ENCODE measurements at regions not wholly inside any gene's neighbourhood (a gene's known extent, or its start where the extent isn't known, plus 50 kb on each side); places are given as distances from the start of the nearest gene placed in this dataset.

DNA sequence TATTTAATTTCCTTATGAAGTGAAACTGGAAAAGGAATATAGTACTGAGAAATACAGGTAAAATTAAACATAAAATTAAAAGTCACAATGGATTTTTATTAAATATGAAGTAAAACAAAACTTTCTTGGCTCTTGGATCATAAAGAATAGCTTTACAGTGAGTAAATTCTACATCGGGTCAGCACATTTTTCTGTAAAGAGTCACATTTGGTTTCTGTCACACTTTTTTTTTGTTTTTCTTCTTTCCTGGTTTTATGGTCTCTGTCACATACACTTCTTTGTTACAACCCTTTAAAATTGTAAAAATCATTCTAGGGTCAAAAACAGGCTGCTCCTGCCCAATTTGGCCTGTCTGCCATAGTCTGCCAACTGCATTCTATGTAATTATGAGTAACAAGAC is 254.4 kb upstream of the POU3F2 start:
- no peak for DNase-seq

DNA sequence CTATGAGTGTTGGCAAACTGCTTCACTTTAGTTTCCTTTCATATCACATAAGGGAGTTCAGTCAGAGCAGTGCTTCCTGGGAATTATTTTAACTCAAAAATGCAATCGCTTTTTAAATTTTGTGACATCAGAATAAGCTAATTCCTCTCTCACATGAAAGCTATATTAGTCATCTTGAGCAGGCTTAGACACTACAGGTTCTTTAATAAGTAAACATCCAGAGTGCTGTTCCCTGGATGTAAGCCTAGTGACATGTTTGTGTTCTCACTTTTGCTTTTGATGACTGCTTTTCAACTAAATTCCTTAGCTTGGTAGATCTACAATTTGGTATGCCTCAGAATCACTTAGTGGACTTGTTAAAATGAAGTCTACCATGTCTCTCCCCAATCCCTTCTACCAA is 252.7 kb upstream of the POU3F2 start:
- DNase-seq = no peak

GRCh38 chr6:98583506-98583905 is 250.9 kb upstream of the POU3F2 start:
- DNase-seq = no peak

DNA sequence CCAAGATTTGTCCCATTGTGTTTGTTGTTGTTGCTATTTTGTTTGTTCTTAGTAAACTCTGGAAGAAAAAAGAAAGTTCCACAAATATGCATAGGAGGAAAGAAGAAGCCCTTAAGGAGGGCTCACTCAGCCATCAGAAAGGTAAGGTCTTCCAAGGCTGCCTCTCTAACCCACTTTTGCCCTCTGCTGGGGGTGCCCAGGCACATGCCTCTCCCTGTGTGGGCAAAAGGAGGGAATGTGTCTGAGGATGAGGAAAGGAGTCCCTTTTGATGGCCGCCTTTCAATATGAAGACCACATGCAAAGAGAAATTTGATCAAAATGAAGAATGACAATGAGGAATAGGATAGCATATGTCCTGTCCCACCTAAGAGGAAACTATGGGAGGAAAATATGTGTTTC is 248.2 kb upstream of the POU3F2 start:
- DNase-seq = no peak

- no peak for DNase-seq
Measured at GRCh38 chr6:98587555-98587954, 246.8 kb upstream of the POU3F2 start.

GRCh38 chr6:98589536-98589935 is 244.8 kb upstream of the POU3F2 start:
- no peak for DNase-seq

GRCh38 chr6:98590136-98590681 is 244.2 kb upstream of the POU3F2 start:
- DNase-seq = no peak

DNA sequence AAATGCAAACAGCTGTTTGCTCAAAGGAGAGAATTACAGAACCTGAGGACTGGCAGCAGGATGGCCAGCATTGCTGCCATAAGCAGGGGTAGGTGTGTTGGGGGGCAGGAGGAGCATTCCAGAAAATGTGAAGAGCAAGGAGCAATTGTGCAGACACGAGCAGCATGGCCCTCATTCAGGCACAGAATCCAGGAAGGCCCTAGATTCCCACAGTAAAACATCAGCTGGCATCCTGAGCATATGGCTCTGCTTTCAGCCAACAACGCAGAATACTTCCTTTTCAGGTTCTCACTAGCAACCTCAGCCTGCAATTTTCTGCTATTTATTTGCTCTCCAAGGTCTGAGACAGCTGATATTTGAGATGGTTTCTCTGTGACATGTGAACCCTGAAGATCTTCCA is 243.4 kb upstream of the POU3F2 start:
- no peak for DNase-seq

- no peak for DNase-seq
Measured at GRCh38 chr6:98593676-98594075, 240.7 kb upstream of the POU3F2 start.

- DNase-seq = no peak
Measured at GRCh38 chr6:98601716-98602115, 232.7 kb upstream of the POU3F2 start.

DNA sequence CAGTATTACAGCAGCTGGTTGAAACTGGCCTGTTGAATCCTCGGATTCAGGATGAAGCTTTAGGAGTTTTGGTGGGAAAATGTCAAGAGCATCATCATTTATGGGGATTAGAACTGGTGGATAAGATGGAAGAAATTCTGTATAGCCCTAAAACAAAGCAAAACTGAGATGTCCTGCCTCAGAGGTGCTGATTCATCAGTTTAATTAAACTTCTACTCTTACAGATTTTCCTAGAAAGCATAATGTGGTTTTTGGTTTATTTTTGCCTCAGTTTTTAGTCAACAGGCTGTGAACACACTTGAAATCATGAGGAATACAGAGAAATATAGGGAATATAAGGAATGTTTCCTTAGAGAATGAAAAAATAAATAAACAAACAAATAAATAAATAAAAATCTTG is 228.7 kb upstream of the POU3F2 start:
- DNase-seq = no peak

DNA sequence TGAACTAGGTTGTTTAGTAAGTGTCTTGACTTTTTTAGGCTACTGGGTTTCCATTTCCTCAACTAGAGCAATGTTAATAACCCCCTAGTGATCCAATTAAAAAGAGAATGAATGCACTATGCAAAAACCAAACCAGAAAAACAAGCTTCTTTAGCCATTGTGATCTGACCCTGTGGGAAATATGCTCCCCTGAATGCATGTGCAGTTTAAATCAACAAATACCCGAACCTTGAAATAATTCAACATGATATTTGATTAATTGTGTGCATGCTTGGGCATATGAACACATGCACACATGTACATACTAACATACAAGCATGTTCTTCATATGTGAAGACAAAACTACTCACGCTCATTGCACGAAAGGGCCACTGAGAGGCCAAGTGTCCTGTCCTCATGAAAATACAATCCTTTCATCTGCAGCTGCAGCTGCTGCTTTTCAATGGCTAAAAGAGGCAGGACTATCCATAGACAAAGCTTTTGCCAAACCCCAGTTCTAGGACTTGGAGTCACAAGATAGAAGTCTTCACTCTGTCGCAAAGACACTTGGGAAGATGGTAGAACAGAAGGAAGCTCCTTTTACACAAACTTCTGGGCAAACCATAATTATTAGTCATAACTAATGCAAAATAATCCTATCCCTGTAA is 207.1 kb upstream of the POU3F2 start:
- no peak for DNase-seq

GRCh38 chr6:98633886-98634285 is 200.5 kb upstream of the POU3F2 start:
- DNase-seq = no peak

DNA sequence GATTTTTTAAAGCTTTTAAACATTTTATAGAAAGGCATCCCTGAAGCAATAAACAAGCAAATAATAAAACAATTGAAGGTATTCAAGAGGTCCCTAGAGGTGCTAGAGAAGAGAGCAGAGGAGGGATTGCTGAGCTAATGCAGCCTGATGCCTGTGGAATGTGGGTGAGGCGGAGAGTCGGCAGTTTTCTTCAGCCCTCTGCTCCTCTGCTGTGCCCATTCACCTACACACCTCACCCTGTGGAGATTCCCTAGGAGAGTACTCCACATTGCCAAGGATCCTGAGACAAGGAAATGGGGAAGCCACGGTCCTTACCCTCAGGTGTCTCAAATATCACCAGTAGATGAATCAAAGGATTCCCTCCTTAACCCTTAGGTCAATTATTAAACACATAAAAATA is 199.8 kb upstream of the POU3F2 start:
- no peak for DNase-seq

- no peak for DNase-seq
Measured at GRCh38 chr6:98635191-98635590, 199.2 kb upstream of the POU3F2 start.

DNA sequence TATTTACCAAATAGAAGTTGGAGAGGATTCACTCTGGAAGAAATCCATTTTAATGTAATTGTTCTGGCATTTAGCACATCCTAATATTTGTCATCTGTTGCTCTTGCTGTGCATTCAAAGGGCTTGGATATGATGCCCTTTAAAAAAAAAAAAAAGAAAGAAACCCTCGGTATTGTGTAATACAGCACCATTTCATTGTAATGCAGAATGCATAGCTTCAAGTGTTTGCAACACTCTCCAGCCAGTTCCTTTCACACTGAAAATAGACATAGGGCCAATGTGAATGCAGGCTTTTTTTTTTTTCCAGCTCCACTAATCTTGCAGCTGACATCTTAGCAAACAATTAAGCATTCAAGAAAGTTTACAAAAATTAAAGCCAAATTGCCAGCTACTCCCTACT is 197.4 kb upstream of the POU3F2 start:
- no peak for DNase-seq

DNA sequence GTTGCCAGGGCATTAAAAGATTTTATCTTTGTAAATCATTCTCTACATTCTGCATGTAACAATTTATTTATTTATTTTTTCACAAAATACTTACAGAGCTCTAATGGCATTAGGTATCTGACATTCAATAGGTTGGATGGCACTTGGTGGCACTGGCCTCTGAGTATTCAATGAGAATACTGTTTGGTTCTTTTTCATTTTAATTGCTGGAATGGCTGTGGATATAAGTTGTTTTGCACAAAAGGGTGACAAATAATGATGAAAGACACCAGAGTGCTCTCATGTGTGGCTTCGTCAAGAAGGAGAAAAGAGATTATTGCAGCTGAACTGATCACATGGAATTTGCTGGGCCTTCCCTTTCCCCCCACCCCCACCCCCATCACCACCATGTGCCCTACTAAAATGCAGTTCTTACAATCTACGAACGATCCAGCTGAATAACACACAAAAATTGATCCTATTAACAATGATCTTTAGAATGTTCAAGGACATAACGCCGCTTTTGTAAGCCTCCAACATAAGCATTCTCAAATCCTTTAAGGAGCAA is 195.2 kb upstream of the POU3F2 start:
- DNase-seq = no peak

DNA sequence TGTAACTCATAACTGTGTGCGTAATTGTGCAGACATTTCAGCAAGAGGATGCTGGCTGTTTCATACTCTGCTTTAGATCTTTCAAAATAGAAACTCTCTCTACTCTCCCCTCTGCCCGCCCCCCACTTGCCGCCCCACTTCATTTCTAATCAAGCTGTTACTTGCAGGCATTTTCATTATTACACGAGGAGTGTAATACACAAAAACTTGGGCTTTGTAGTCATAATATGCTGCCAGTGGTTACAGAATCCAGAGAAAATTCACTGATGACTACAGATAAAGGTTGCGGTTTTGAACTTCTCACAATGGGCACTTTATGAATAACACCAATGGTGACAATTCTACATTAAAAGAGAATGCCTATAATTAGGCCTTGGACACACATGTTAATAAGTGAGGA is 194.0 kb upstream of the POU3F2 start:
- no peak for DNase-seq

DNA sequence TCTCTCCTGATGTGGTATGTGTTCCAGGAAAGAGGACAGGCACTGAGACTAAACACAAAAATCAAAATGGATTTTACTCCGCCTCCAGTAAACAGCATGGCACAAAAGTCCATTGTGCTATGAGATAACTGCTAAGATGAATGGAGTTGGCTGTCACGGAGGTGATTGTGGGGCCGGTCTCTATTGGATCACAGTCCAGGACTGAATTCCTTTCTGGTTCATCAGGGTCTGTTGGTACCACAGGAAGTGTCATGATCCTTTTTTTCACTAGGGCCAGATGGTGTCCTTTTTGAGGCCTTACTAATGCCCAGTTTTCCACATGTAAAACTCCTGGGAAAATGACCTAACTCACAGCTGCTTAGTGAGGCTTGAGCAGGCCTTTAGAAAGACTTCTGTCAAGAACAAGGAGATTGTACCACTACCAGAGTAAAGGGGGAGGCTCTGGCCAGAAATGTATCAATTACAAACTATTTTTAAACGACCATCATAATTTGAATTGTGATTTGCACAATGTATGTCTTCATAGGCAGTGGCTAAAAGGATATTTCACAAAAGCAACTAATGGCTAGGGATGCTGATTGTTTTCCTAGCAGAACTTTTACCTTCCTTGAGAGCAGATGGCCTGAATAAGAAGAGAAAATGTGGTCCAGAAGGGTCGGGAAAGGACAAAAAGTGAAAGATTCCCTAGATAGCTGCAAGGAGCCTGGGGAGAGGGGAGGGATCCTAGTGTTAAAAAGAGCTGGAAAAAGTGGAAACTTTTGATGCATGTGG is 192.2 kb upstream of the POU3F2 start:
- DNase-seq = no peak

DNA sequence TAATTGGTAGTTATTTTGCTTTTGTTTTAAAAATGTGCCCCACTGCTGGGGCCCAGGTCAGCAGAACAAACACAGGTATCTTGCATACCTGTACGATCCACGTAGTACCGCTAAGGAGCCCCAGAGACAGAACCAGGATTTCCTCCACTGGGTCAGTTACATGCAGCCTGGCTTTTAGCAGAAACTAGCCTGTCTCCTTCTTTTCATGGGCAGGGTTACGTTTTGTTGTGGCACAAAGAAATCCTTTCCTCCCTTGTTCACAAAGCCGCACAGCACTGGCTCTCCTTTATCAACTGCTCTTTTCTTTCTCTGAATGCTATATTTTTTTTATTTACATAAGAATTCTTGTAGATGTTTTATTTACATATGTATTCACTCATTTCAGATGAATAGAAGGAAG is 190.3 kb upstream of the POU3F2 start:
- no peak for DNase-seq

DNA sequence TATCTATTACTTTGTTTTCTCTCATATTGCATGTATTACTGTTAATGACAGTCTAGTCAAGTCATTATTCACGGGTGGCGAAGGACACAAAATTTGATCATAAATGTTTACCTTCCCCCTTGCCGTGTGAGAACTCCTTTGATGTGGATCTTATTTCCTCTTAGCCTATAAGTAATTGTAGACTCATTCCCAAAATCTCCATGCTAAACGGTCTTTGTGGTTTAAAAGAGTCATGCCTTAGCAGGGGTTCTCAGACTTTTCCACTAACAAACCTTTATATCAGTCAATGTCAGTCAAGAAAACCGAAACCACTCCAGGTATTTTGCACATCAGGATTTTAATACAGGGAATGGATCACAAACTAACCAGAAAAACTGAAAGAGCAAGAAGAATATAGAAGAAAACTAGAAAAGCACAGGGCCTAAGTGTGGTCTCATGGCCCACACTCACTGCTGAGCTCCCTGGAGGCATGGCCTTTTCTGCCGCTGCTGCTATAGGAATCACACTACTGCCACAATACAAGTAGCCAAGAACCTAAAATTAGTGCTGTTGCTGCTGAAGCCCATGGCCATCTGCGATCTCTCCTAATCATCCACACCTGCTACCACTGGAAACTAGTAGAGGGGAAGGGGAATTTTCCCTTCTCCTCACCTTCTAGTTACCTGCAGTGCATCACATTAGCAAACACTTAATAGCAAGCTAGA is 186.0 kb upstream of the POU3F2 start:
- DNase-seq = no peak

DNA sequence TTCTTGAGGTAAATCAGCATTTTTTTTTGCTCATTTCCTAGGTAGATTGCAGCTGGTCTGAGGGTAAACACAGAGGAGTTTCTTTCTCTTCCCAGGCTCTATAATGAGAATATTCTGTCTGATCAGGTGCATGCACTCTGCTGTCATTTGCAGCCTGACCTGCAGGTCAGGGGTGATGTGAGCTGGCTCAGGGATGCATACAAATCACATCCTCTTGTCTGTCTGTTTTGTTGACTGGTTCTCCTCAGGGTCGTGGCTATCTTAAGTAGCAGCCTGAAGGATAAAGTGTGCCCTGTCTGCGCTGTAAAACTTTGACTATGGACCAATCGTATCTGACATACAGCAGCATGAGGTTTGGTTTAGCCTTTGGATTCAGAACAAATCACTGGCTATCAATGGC is 183.4 kb upstream of the POU3F2 start:
- DNase-seq = no peak

DNA sequence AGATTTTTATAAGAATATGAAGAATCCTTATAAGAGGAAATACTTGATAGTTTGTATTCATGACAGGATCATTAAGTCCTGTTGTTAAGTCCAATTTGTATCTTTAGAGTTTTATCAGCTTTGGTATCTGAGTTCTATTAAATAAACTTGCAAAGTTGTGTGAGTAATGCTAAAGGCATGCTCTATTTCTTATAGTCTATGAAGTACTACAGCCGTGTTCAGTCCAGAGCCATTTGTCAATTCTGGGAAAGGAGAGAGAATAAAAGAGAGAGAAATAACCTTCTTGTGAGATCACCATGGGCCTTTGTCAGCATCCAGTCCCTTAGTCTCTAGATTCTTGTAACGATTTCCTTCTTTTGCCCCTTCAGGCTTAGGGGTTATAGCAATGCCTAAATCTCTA is 181.2 kb upstream of the POU3F2 start:
- no peak for DNase-seq

GRCh38 chr6:98657764-98658163 is 176.6 kb upstream of the POU3F2 start:
- peak; percentile 13 for DNase-seq
